ENCODE measurements at regions not wholly inside any gene's neighbourhood (a gene's known extent, or its start where the extent isn't known, plus 50 kb on each side); places are given as distances from the start of the nearest gene placed in this dataset.

DNA sequence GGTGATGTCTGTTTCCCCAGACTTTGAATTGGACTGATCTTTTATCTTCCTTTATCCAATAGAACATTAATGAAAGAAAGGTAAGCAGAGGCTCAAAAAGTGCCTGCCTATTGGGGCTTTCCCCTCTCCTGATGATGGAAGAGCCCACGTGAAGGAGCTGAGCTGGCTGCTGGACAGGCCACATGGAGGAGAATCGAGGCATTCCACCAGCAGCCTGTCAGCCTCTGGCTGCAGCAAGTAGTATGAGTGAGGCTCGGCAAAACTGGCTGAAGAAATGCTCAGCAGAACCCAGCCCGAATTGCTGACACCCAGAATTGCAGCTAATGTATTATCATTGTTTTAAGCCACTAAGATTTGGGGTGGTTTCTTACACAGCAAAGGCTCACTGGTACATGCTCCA is 66.5 kb upstream of the STC2 start:
- TF ChIP-seq POLR2A (IDR thresholded peaks at IDR 0.05; ENCODE audit: low read depth, low read length) (no peak), CTCF (IDR thresholded peaks at IDR 0.05; ENCODE audit: extremely low read depth in 1 of 2, insufficient read depth in 1 of 2, low read depth in 1 of 2, low read length in 2 of 2) (no peak), POLR2AphosphoS5 (IDR thresholded peaks at IDR 0.05; ENCODE audit: insufficient read depth, low read depth, low read length) (no peak), JUN (IDR thresholded peaks at IDR 0.05; ENCODE audit: borderline replicate concordance, insufficient read depth, insufficient read length, low read depth) (no peak), FOS (IDR thresholded peaks at IDR 0.05; ENCODE audit: borderline replicate concordance, insufficient read depth, low read length) (no peak), EZH2 (IDR thresholded peaks at IDR 0.05; ENCODE audit: borderline replicate concordance, low read depth, low read length, severe bottlenecking) (no peak), MAX (IDR thresholded peaks at IDR 0.05; ENCODE audit: insufficient read depth, insufficient read length) (no peak), MYC (IDR thresholded peaks at IDR 0.05; ENCODE audit: low read depth, low read length) (no peak), GATA2 (IDR thresholded peaks at IDR 0.05; ENCODE audit: insufficient read depth, insufficient read length, low read depth, low read length) (no peak)
